Smooth muscle cell (in vitro differentiated cells): ENCODE measurements at regions not wholly inside any gene's neighbourhood (a gene's known extent, or its start where the extent isn't known, plus 50 kb on each side); places are given as distances from the start of the nearest gene placed in this dataset.
"Not testable (repeated sequence)": the region's sequence is repeated elsewhere in the genome, so short reads cannot be mapped to it uniquely, and the experiment has no call there.

ENCODE experiments used
- DNase-seq: peaks from one replicate; lab custom pipeline; 2025; ENCODE audit not compliant: unreplicated experiment; lab: John Stamatoyannopoulos, UW
- H2AFZ ChIP-seq: fragments of 200-600 bp; sonication (generic); 2 replicates; pipeline ENCODE4 v1.6.0; 2016; ENCODE audit warnings: antibody characterized with exemption, low read depth, mild to moderate bottlenecking
- H3F3A ChIP-seq: fragments of 200-600 bp; sonication (generic); 2 replicates; pipeline ENCODE4 v1.6.0; 2017; ENCODE audit warnings: antibody characterized with exemption, low read depth
- H3K27ac ChIP-seq: fragments of 200-600 bp; sonication (generic); 2 replicates; pipeline ENCODE4 v1.5.1; 2016; ENCODE audit warnings: low read depth, mild to moderate bottlenecking
- H3K27me3 ChIP-seq: fragments of 200-600 bp; sonication (generic); 2 replicates; pipeline ENCODE4 v1.6.1; 2016; ENCODE audit warnings: low read depth, mild to moderate bottlenecking
- H3K36me3 ChIP-seq: fragments of 200-600 bp; sonication (generic); 2 replicates; pipeline ENCODE4 v1.5.1; 2016; ENCODE audit warnings: low read depth
- H3K4me1 ChIP-seq: fragments of 200-600 bp; sonication (generic); 2 replicates; pipeline ENCODE4 v1.5.1; 2016; ENCODE audit warnings: low read depth
- H3K4me2 ChIP-seq: fragments of 200-600 bp; sonication (generic); 2 replicates; pipeline ENCODE4 v1.6.0; 2016; ENCODE audit warnings: mild to moderate bottlenecking
- H3K4me3 ChIP-seq: fragments of 200-600 bp; sonication (generic); 2 replicates; pipeline ENCODE4 v1.5.1; 2016; ENCODE audit warnings: mild to moderate bottlenecking
- H3K79me2 ChIP-seq: fragments of 200-600 bp; sonication (generic); 2 replicates; pipeline ENCODE4 v1.6.0; 2016; ENCODE audit warnings: low read depth, mild to moderate bottlenecking
- H3K9ac ChIP-seq: fragments of 200-600 bp; sonication (generic); 2 replicates; pipeline ENCODE4 v1.6.0; 2016; ENCODE audit warnings: low read depth
- H3K9me3 ChIP-seq: fragments of 200-600 bp; sonication (generic); replicated peaks from 2 replicates; pipeline ENCODE4 v1.5.1; 2016; ENCODE audit warnings: low read depth
- H4K20me1 ChIP-seq: fragments of 200-600 bp; sonication (generic); 2 replicates; pipeline ENCODE4 v1.6.0; 2016; ENCODE audit warnings: low read depth
- WGBS: methylation state at CpG from one replicate; pipeline ENCODE4 v1.1.7; 2016; ENCODE audit warnings: low lambda C conversion rate; 5-methylcytosine and 5-hydroxymethylcytosine counted together
- TF ChIP-seq, protein P1 (sequence below): fragments of 200-600 bp; sonication (generic); IDR thresholded peaks from 2 replicates; pipeline ENCODE4 v1.5.1; 2017; ENCODE audit warnings: borderline replicate concordance, mild to moderate bottlenecking, antibody characterized with exemption; ENCODE audit not compliant: insufficient read depth, poor library complexity, severe bottlenecking

DNA sequence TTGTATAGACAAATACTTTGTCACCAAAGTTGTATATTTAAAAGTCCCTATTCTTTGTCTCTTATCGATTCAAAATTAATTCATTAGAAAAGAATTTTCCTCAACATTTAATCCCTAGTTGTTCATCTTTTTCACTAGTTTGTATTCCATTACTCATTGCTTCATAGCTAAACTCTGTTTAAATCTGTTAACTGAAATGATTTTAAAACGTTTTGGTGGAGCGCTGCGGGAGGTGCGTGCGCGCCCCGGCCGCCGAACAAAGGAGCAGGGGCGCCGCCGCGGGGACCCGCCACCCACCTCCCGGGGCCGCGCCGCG is 56.4 kb upstream of the GOLGA8A start:
- 7% methylated on average over 20 of the region's 20 CpGs for WGBS
- peaks cover 84% of the 10 kb centered on the region for H3K27me3 ChIP-seq
- H2AFZ ChIP-seq: no peak overlapping the region
- H3F3A ChIP-seq: no peaks in the 10 kb centered on the region
- H3K9ac ChIP-seq: no peak overlapping the region
- H3K27ac ChIP-seq: no peak overlapping the region
- H3K4me1 ChIP-seq: peaks cover 6% of the 10 kb centered on the region
- no peaks in the 10 kb centered on the region for H3K9me3 ChIP-seq
- H4K20me1 ChIP-seq: no peaks in the 10 kb centered on the region
- no peak for DNase-seq
- peak overlapping the region; percentile 41 for H3K4me3 ChIP-seq
- TF ChIP-seq, protein P1, sequence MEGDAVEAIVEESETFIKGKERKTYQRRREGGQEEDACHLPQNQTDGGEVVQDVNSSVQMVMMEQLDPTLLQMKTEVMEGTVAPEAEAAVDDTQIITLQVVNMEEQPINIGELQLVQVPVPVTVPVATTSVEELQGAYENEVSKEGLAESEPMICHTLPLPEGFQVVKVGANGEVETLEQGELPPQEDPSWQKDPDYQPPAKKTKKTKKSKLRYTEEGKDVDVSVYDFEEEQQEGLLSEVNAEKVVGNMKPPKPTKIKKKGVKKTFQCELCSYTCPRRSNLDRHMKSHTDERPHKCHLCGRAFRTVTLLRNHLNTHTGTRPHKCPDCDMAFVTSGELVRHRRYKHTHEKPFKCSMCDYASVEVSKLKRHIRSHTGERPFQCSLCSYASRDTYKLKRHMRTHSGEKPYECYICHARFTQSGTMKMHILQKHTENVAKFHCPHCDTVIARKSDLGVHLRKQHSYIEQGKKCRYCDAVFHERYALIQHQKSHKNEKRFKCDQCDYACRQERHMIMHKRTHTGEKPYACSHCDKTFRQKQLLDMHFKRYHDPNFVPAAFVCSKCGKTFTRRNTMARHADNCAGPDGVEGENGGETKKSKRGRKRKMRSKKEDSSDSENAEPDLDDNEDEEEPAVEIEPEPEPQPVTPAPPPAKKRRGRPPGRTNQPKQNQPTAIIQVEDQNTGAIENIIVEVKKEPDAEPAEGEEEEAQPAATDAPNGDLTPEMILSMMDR: no peak
- H3K4me2 ChIP-seq: peak overlapping the region; percentile 80
- no peaks in the 10 kb centered on the region for H3K36me3 ChIP-seq
- H3K79me2 ChIP-seq: no peaks in the 10 kb centered on the region

DNA sequence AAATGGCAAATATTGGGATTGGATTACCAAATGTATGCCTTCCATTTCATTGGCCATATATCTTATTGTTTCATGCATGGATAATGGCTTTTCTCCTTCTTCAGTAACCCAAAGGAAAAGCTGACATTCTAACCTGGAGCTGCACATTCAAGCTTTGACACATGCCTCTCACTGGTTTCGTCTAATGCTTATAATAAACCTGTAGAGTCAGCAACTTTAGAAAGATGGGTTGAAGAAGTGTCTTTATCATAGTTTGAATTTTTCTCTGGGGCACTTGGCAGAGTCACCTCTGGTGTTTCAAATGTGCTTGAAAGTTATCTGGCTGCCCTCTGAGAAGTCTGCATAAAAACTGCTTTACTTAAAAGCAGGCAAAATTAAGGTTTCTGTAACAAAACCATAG is 55.4 kb upstream of the GOLGA8A start:
- no peaks in the 10 kb centered on the region for H3F3A ChIP-seq
- no peak overlapping the region for H2AFZ ChIP-seq
- H3K36me3 ChIP-seq: no peaks in the 10 kb centered on the region
- DNase-seq: no peak
- H3K79me2 ChIP-seq: no peaks in the 10 kb centered on the region
- H3K27me3 ChIP-seq: peaks cover 73% of the 10 kb centered on the region
- H3K27ac ChIP-seq: no peak overlapping the region
- H4K20me1 ChIP-seq: no peaks in the 10 kb centered on the region
- no peak overlapping the region for H3K4me2 ChIP-seq
- no peak overlapping the region for H3K4me3 ChIP-seq
- H3K9ac ChIP-seq: no peak overlapping the region
- H3K9me3 ChIP-seq: no peaks in the 10 kb centered on the region
- TF ChIP-seq, protein P1: no peak
- peaks cover 6% of the 10 kb centered on the region for H3K4me1 ChIP-seq
- WGBS: 90% methylated on average over 1 of the region's 1 CpG

DNA sequence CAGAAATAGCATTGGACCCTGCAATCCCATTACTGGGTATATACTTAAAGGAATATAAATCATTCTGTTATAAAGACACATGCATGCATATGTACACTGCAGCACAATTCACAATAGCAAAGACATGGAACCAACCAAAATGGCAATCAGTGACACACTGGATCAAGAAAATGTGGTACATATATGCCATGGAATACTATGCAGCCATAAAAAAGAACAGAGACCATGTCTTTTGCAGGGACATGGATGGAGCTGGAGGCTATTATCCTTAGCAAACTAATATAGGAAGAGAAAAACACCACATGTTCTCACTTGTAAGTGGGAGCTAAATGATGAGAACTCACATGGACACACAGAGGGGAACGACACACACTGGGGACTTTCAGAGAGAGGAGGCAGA is 53.9 kb upstream of the GOLGA8A start:
- not testable (repeated sequence) for H3K4me3 ChIP-seq, H3K27ac ChIP-seq, H3F3A ChIP-seq, H3K4me2 ChIP-seq, H3K9me3 ChIP-seq, H3K79me2 ChIP-seq, DNase-seq, H3K4me1 ChIP-seq, H2AFZ ChIP-seq, H3K9ac ChIP-seq, H4K20me1 ChIP-seq, H3K36me3 ChIP-seq
- 95% methylated on average over 1 of the region's 1 CpG for WGBS
- H3K27me3 ChIP-seq: peaks cover 59% of the 10 kb centered on the region

DNA sequence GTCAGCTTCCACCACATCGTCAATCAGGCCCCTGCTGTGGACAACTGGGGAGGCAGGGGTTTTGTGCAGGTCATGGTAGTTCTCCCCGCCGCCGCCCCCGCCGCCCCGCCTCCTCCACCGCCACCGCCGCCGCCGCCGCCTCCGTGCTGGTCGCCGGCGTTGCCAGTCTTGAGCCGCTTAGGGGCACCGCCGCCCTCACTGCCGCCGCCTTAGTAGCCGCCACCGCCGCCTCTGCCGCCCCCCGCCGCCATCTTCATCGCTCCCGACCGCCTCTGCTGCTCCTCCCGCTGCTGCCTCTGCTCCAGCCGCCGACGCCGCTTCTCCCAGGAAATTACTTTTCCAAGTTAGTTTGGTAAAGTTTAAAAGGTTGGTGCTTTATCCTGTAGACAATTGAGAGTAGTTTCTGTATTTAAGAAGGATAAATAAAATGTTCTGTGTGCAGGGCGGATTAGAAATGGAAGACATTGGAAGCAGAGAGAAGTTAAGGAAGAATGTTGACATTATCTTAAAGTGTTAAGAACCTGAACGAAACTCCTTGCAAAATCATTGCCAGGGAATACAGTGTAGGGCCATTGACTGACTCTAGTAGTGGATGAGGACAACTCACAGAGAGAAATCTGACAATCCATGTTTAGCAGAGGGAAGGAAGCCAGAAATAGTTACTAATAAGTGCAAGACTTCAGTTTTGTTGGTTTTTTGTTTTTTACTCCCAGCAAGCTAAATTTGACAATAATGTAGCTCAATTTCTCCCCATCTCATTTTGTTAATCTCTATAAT is 53.0 kb upstream of the GOLGA8A start:
- H3F3A ChIP-seq: no peaks in the 10 kb centered on the region
- peak overlapping the region; percentile 90 for H3K4me2 ChIP-seq
- no peaks in the 10 kb centered on the region for H3K9me3 ChIP-seq
- peaks cover 50% of the 10 kb centered on the region for H3K27me3 ChIP-seq
- no peaks in the 10 kb centered on the region for H3K36me3 ChIP-seq
- peak overlapping the region; percentile 79 for H2AFZ ChIP-seq
- no peak overlapping the region for H3K9ac ChIP-seq
- peaks cover 6% of the 10 kb centered on the region for H3K4me1 ChIP-seq
- DNase-seq: no peak
- H4K20me1 ChIP-seq: no peaks in the 10 kb centered on the region
- H3K79me2 ChIP-seq: no peaks in the 10 kb centered on the region
- H3K4me3 ChIP-seq: peak overlapping the region; percentile 44
- TF ChIP-seq, protein P1: no peak
- H3K27ac ChIP-seq: no peak overlapping the region
- 6% methylated on average over 20 of the region's 38 CpGs for WGBS

DNA sequence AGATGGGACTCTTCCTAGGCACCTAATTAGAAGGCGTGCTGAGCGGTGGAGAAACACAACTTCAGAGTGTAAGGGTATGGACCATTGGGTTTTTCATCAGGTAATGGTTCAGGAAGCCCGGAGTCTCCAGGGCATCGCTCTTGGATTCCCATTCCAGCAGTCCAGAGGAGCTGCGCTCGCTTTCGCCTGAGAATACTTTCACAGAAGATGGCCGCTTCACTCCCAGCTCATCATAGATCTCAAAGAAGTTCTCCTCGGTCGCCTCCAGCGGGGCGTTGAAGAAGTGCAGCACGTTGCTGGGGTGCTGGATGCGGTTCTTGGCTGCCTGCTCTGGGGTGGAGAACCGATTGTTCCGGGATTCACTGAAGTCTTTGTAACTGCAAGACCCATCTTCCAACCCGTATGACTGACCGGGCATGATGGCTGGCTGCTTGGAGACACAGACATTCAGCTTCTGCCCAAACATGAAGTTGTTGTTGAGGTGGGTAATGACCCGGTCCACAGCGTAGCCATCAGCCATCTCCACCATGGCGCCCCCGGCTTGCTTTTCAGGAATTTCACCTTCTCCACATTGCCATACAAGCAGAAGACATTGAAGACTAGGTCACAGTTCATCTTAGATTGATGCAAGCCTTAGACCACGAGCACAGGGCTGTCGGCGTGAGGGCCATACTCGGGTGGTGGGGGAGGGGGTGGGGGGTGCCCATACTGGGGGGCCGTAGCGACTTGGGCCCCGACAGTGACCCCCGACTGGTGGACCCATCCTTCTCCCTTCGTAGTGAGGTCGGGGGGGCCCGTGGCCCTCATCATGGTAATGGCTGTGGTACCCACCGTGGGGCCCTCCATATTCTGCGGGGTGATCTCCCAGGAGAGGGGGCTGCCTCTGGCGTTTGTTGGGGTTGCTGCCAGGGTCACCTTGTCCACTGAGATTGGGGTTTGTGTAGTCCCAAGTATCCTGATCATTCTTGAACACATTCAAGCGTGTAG is 51.7 kb upstream of the GOLGA8A start:
- not testable (repeated sequence) for H2AFZ ChIP-seq, H3K9me3 ChIP-seq, H3K4me1 ChIP-seq, H3K4me3 ChIP-seq, H3K4me2 ChIP-seq, H4K20me1 ChIP-seq, H3K79me2 ChIP-seq, H3F3A ChIP-seq, H3K9ac ChIP-seq, H3K36me3 ChIP-seq, H3K27ac ChIP-seq, DNase-seq
- peaks cover 43% of the 10 kb centered on the region for H3K27me3 ChIP-seq
- 95% methylated on average over 37 of the region's 37 CpGs for WGBS
